22Rv1 (cell line): ENCODE measurements at regions not wholly inside any gene's neighbourhood (a gene's known extent, or its start where the extent isn't known, plus 50 kb on each side); places are given as distances from the start of the nearest gene placed in this dataset.

Source experiments
- H3K27ac ChIP-seq: fragments of 450-650 bp; 2 replicates; pipeline ENCODE4 v1.5.1; 2017
- CTCF ChIP-seq: fragments of 450-650 bp; IDR thresholded peaks from 2 replicates; pipeline ENCODE4 v1.5.1; 2017; ENCODE audit warnings: mild to moderate bottlenecking
- ZFX ChIP-seq: fragments of 450-650 bp; IDR thresholded peaks from 2 replicates; pipeline ENCODE4 v1.6.1; 2017; ENCODE audit warnings: antibody characterized with exemption, borderline replicate concordance

DNA sequence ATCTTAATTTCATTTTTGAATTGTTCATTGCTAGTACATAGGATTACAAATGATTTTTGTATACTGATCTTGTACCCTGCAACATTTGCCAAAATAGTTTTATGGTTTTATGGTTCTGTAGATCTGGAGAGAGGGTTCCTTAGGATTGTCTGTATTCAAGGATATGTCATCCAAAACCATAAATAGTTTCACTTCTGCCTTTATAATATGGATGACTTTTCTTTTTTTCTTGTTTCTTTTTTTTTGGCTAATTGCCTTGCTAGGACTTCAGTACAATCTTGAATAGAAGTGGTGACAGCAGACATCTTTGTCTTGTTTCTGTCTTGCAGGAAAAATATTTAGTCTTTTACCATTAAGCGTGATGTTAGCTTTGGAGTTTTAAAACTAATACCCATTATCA, 383.9 kb upstream of the HS6ST1 start:
- no peak overlapping the region for H3K27ac ChIP-seq

DNA sequence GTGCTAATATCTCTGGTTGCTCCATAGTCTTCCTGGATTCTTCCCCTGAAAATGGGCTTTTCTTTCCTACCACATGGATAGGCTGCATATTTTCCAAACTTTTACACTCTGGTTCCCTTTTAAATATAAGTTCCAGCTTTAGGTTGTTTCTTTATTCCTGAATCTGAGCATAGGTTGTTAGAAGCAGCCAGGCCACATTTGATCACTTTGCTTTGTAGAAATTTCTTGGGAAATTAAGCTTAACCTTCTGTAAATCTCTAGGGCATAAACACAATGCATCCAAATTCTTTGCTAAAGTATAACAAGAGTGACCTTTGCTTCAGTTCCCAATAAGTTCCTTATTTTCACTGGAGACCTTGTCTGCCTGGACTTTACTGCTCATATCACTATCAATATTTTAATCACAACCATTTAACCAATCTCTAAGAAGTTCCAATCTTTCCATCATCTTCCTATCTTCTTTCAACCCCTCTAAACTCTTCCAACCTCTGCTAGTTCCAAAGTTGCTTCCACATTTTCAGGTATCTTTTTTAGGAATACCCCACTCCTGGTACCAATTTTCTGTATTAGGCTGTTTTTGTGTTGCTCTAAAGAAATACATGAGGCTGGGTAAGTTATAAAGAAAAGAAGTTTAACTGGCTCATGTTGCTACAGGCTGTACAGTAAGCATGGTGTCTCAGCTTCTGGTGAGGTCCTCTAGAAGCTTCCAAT, 389.6 kb upstream of the HS6ST1 start:
- H3K27ac ChIP-seq: no peak overlapping the region
- TF ChIP-seq ZFX (no peak), CTCF (no peak)

More for the DNA sequence above, 383.9 kb upstream of the HS6ST1 start:
- TF ChIP-seq ZFX (no peak), CTCF (no peak)

GRCh38 chr2:128710242-128710641, 391.6 kb upstream of the HS6ST1 start:
- no peak overlapping the region for H3K27ac ChIP-seq
- TF ChIP-seq ZFX: no peak
- no peak for TF ChIP-seq CTCF

- TF ChIP-seq CTCF (no peak), ZFX (no peak)
- H3K27ac ChIP-seq: no peak overlapping the region
Observed at GRCh38 chr2:128710729-128711128, 392.1 kb upstream of the HS6ST1 start.

DNA sequence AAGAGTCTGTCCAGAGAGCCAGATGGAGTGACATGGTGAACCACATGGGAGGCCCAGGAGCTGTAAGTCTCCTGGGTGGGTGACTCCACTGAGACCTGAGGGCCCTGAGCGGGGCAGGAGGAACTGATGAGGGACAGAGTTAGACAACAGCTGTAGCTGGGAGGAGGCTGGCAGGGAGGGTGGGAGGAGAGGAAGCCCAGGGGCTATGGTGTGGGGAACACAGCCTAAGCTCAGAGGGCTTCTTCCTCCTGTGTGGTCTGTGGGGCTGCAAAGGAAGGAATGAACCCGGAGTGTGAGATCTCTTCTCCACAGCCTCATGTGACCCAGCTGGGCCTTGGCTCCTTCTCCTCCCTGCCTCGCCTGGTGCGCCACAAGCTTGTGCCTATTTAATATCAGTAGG, 395.6 kb upstream of the HS6ST1 start:
- no peak overlapping the region for H3K27ac ChIP-seq
- TF ChIP-seq CTCF (no peak), ZFX (no peak)

DNA sequence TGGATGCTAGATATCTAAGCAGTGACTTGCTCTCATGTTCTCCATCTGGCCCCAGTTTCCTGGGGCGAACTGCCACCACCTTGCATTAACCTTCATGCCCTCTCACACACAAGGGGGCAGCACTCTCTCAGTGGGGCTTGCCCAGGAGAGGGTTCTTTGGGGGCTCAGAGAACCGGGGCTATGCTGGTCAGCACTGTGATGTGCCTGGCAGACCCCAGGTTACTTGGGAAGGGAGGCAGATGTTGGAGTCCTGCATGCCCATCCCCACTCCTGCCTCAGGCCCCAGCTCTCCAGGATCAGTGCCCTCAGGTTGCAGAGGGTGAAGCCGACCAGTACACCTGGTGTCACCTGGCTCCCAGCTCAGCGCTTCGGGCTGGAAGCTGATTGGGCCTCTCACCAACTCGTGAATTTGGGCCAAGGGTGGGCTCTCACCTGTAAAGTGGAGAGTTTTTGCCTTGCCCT, 396.2 kb upstream of the HS6ST1 start:
- no peak overlapping the region for H3K27ac ChIP-seq
- no peak for TF ChIP-seq ZFX
- no peak for TF ChIP-seq CTCF

GRCh38 chr2:128715360-128715759, 396.7 kb upstream of the HS6ST1 start:
- TF ChIP-seq ZFX: no peak
- TF ChIP-seq CTCF: no peak
- no peak overlapping the region for H3K27ac ChIP-seq
